ENCODE measurements at regions not wholly inside any gene's neighbourhood (a gene's known extent, or its start where the extent isn't known, plus 50 kb on each side); places are given as distances from the start of the nearest gene placed in this dataset.

DNA sequence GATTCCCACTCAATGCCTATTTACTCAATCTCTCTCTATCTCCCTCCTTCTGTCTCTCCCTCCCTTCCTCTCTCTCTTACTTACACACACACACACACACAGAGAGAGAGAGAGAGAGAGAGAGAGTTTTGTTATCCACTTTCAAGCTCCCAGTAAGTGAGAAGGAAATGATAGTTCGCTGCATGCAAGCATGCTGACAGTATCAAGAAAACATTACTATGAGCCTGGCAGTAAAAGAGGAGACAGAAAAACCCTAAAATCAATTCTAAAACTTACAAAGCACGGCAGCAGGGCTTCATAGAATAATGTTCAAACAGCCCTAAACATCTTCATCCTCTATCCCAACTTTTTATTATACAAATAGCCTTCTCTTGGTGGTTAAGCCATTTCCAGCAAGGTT is 171.9 kb downstream of the FOXO1 start:
- DNase-seq, result no peak

GRCh38 chr13:40494946-40495620 is 171.4 kb downstream of the FOXO1 start:
- DNase-seq, result no peak

DNA sequence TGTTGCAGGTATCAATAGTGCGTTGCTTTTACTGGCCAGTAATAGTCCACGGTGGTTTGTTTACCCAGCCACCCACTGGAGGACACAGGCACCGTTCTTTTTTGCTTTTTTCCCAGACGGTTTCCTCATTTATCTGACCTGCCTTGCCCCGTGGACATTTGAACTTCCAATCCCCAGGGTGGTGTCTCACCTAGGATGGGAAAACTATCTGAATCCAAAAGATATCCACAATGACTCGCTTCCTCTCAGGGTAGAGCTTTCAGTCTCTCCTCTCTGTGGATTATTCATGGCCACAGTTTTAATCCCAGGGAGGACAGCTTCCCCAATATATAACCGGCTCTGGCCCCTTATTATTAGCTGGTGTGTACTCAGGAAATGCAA is 170.8 kb downstream of the FOXO1 start:
- no peak for DNase-seq

DNA sequence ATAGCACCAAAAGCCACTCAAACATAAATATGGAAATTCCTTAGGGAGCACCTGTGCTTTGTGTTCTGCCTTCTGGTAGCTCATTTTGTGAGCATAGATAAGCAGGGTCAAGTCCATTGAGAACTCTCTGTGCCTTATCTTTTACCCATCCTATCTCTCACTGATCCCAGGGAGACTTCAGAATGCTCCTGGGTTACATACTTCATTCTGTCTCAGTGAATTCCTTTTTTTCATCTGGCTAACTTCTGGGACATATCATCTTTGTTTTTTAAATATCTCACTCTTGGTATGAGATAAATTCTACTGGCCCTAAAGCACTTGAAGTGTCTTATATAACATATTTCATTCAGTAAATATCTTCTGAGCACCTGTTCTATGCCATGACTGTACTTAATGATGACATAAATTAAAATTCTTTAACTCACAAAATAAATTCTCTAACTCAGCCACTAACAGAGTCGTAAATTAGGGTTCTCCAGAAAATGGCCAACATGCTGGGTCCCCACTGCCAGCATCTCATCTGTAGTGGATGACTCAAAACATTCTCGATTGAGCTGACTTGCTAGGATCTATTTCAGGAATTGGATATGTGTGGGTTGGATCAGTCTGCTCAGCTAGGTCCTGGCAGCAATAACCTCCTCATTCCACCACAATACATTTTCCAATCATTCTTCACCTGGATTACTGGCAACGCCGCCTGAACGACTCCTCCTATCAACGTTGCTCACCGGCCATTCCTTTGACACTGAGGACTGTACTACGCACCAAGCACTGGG is 170.2 kb downstream of the FOXO1 start:
- DNase-seq, result no peak

GRCh38 chr13:40498461-40498860 is 168.0 kb downstream of the FOXO1 start:
- no peak for DNase-seq

DNA sequence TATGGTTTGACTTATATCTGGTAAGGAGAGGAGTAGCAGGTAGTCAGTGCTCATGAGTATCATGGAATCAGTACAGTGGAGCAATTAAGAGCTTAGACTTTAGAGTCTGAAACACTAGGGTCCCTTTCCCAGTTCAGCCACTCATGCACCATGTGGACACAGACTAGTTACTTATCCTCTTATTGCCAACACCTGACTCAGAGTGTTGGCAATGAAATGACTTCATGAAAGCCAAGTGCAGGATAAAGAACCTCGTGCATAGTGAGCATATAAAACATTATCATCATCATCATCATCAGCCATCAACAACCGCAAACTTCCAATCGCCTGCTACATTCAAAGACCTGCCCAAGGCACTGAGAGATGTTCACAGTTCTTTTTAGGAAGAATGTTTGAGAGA is 164.2 kb downstream of the FOXO1 start:
- DNase-seq, result no peak

DNA sequence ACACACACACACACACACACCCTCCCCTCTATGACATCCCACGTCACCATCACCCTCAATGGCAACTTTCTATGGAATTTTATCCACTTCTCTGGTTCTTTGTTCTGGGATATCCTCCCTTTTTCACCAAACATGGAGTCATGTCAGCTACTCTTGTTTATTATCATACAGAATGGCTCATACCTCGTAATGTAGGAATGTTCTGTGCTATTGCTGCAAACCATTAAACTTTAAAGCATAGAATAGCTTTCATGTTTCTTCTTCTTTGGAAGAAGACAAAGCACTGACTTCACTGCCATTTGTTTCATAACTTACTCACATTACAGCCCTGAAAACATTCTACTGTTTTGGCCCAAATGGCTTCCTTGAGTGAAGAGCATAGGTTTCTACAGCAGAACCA is 163.4 kb downstream of the FOXO1 start:
- no peak for DNase-seq

GRCh38 chr13:40503966-40504591 is 162.4 kb downstream of the FOXO1 start:
- no peak for DNase-seq

- no peak for DNase-seq
Observed at GRCh38 chr13:40504641-40505040, 161.8 kb downstream of the FOXO1 start.

- no peak for DNase-seq
Observed at GRCh38 chr13:40505196-40505595, 161.2 kb downstream of the FOXO1 start.

Data from stimulated activated naive CD4-positive, alpha-beta T cell treated with Interleukin-2 at 50 U/mL for 16 hours (primary cell).